Epithelial cell of prostate (primary cell): ENCODE measurements at regions not wholly inside any gene's neighbourhood (a gene's known extent, or its start where the extent isn't known, plus 50 kb on each side); places are given as distances from the start of the nearest gene placed in this dataset.
A peak's percentile ranks its signal among the peaks of the same experiment; 100 is the strongest.
"Not testable (repeated sequence)": the region's sequence is repeated elsewhere in the genome, so short reads cannot be mapped to it uniquely, and the experiment has no call there.

Experiments
- DNase-seq: peaks from one replicate; pipeline ENCODE4 v3.0.0-alpha.2; 2011; ENCODE audit warnings: low read depth, low spot score
- H3K27ac ChIP-seq: fragments of 450-650 bp; 2 replicates; pipeline ENCODE4 v1.5.1; 2017; ENCODE audit warnings: mild to moderate bottlenecking

GRCh38 chr12:33514893-33515292 is 75.3 kb upstream of the SYT10 start:
- H3K27ac ChIP-seq = no peak overlapping the region
- DNase-seq = no peak

GRCh38 chr12:33519566-33519965 is 79.9 kb upstream of the SYT10 start:
- no peak for DNase-seq

GRCh38 chr12:33520505-33521302 is 81.1 kb upstream of the SYT10 start:
- not testable (repeated sequence) for H3K27ac ChIP-seq, DNase-seq

More at GRCh38 chr12:33519566-33519965, 79.9 kb upstream of the SYT10 start:
- H3K27ac ChIP-seq = no peak overlapping the region

GRCh38 chr12:33529031-33529430 is 89.4 kb upstream of the SYT10 start:
- no peak for DNase-seq
- no peak overlapping the region for H3K27ac ChIP-seq

GRCh38 chr12:33529810-33530209 is 90.2 kb upstream of the SYT10 start:
- DNase-seq = no peak
- no peak overlapping the region for H3K27ac ChIP-seq

GRCh38 chr12:33531261-33531660 is 91.6 kb upstream of the SYT10 start:
- no peak for DNase-seq
- no peak overlapping the region for H3K27ac ChIP-seq

- no peak for DNase-seq
- H3K27ac ChIP-seq = no peak overlapping the region
These were observed 93.9 kb upstream of the SYT10 start for GRCh38 chr12:33533527-33533926.

GRCh38 chr12:33536431-33536830 is 96.8 kb upstream of the SYT10 start:
- DNase-seq = no peak

GRCh38 chr12:33546004-33546403 is 106.4 kb upstream of the SYT10 start:
- DNase-seq = no peak
- no peak overlapping the region for H3K27ac ChIP-seq

More at GRCh38 chr12:33536431-33536830, 96.8 kb upstream of the SYT10 start:
- H3K27ac ChIP-seq = no peak overlapping the region

- H3K27ac ChIP-seq = no peak overlapping the region
- no peak for DNase-seq
These were observed 107.5 kb upstream of the SYT10 start for GRCh38 chr12:33547084-33547483.

- H3K27ac ChIP-seq, DNase-seq: not testable (repeated sequence)
These were observed 110.6 kb upstream of the SYT10 start for GRCh38 chr12:33550214-33550613.

GRCh38 chr12:33551006-33551405 is 111.4 kb upstream of the SYT10 start:
- no peak for DNase-seq
- no peak overlapping the region for H3K27ac ChIP-seq

- DNase-seq = no peak
- H3K27ac ChIP-seq = no peak overlapping the region
These were observed 115.5 kb upstream of the SYT10 start for GRCh38 chr12:33555128-33555527.

GRCh38 chr12:33560653-33561208 is 121.1 kb upstream of the SYT10 start:
- no peak for DNase-seq
- H3K27ac ChIP-seq = no peak overlapping the region

- H3K27ac ChIP-seq = no peak overlapping the region
- DNase-seq = no peak
These were observed 122.8 kb upstream of the SYT10 start for GRCh38 chr12:33562401-33562800.

- no peak overlapping the region for H3K27ac ChIP-seq
- no peak for DNase-seq
These were observed 126.8 kb upstream of the SYT10 start for GRCh38 chr12:33566403-33566802.

GRCh38 chr12:33575346-33575745 is 135.7 kb upstream of the SYT10 start:
- no peak for DNase-seq
- no peak overlapping the region for H3K27ac ChIP-seq

GRCh38 chr12:33581613-33582122 is 142.0 kb upstream of the SYT10 start:
- no peak for DNase-seq
- no peak overlapping the region for H3K27ac ChIP-seq

GRCh38 chr12:33586576-33586975 is 147.0 kb upstream of the SYT10 start:
- H3K27ac ChIP-seq = peak overlapping the region; percentile 65

GRCh38 chr12:33587354-33587753 is 147.7 kb upstream of the SYT10 start:
- peak; percentile 81 for DNase-seq
- H3K27ac ChIP-seq = peak overlapping the region; percentile 65

More at GRCh38 chr12:33586576-33586975, 147.0 kb upstream of the SYT10 start:
- DNase-seq = no peak
